ENCODE measurements at regions not wholly inside any gene's neighbourhood (a gene's known extent, or its start where the extent isn't known, plus 50 kb on each side); places are given as distances from the start of the nearest gene placed in this dataset.

DNA sequence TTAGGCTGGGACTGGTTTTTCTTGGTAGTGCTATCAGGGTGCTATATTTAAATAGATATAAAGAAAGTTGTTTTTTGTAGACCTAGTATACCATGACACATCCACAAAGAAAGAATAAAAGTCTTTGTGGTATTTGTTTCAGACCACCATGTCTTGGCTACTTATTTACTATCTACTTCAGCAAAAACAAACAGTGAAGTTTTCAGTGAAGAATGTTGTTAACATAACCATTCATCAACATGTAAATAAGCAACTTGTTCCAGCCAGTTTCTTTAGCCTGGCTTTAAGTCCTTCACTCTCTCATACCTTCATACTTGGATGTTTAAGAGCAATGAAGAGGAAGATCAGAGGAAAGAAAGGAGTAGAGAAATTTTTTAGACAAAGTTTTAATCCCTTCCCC lies 624.1 kb downstream of the CD109 start:
- in situ Hi-C loops (cut with HindIII; ENCODE audit: low sequenced_read_pairs): no loop called here
- TF ChIP-seq, protein P1, sequence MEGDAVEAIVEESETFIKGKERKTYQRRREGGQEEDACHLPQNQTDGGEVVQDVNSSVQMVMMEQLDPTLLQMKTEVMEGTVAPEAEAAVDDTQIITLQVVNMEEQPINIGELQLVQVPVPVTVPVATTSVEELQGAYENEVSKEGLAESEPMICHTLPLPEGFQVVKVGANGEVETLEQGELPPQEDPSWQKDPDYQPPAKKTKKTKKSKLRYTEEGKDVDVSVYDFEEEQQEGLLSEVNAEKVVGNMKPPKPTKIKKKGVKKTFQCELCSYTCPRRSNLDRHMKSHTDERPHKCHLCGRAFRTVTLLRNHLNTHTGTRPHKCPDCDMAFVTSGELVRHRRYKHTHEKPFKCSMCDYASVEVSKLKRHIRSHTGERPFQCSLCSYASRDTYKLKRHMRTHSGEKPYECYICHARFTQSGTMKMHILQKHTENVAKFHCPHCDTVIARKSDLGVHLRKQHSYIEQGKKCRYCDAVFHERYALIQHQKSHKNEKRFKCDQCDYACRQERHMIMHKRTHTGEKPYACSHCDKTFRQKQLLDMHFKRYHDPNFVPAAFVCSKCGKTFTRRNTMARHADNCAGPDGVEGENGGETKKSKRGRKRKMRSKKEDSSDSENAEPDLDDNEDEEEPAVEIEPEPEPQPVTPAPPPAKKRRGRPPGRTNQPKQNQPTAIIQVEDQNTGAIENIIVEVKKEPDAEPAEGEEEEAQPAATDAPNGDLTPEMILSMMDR (IDR thresholded peaks at IDR 0.05; ENCODE audit: low read depth, low read length, missing control alignments): no peak
- no peak for DNase-seq (ENCODE audit: low read depth)
- no peak overlapping the region for H3K4me3 ChIP-seq (ENCODE audit: low read depth, low read length)

DNA sequence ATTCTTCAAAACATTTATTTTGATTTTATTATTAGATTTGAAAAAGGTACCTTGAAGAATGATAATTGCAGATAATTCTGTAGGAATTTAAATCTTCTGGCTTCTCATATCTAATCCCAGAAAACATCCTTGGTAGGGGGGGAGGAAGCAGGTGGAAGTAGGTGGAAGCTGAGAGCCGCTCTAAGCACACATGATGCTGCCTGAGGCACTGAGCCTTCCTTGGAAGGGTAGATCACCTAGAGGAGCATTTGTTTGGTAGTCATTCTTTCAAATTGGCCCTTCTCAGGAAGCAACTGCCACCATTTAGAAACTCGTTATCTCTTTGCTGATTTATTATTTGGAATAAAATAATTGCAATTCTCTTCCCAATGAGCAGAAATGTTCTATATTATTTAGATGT lies 623.3 kb downstream of the CD109 start:
- H3K4me3 ChIP-seq (ENCODE audit: low read depth, low read length): no peak overlapping the region
- TF ChIP-seq, protein P1 (IDR thresholded peaks at IDR 0.05; ENCODE audit: low read depth, low read length, missing control alignments): no peak
- DNase-seq (ENCODE audit: low read depth): no peak
- in situ Hi-C loops (cut with HindIII; ENCODE audit: low sequenced_read_pairs): no loop called here

DNA sequence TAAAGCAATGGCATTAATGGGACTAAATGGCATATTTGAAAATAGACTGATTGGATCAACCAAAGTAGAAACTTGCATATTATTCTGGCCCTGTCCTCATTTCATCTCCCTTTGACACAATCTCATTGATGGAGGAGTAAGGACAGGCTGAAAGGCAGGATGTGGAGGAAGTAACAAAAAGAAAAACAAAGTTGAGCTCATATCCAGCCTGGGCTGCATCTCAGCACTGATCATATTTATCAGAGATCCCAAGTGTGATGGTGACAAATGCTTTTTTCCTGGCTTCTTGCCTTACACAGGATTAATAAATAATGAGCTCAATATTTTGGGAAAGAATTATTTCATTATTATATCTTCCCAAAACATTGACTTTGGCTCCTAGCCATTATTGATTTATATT lies 622.7 kb downstream of the CD109 start:
- DNase-seq (ENCODE audit: low read depth): no peak
- TF ChIP-seq, protein P1 (IDR thresholded peaks at IDR 0.05; ENCODE audit: low read depth, low read length, missing control alignments): no peak
- H3K4me3 ChIP-seq (ENCODE audit: low read depth, low read length): no peak overlapping the region
- in situ Hi-C loops (cut with HindIII; ENCODE audit: low sequenced_read_pairs): no loop called here

DNA sequence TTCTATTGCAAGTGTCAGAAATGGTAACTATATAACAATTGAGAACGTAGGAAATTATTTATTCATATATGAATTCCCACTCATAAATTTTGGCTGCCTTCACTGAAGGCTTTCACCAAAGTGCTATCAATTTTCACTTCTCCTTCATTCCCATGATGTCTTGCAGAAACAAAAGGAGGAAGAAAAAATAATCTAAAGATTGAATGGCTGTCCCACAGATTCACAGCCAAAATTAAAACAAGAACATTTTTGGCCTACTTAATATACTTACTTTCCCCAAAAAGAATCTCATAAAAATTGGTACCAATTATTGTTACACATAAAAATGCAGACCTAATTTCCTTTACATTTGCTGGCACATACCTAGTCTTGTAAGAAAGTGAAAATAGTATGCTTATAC lies 616.1 kb downstream of the CD109 start:
- no peak for DNase-seq (ENCODE audit: low read depth)
- no peak overlapping the region for H3K4me3 ChIP-seq (ENCODE audit: low read depth, low read length)
- in situ Hi-C loops (cut with HindIII; ENCODE audit: low sequenced_read_pairs): no loop called here
- TF ChIP-seq, protein P1 (IDR thresholded peaks at IDR 0.05; ENCODE audit: low read depth, low read length, missing control alignments): no peak

DNA sequence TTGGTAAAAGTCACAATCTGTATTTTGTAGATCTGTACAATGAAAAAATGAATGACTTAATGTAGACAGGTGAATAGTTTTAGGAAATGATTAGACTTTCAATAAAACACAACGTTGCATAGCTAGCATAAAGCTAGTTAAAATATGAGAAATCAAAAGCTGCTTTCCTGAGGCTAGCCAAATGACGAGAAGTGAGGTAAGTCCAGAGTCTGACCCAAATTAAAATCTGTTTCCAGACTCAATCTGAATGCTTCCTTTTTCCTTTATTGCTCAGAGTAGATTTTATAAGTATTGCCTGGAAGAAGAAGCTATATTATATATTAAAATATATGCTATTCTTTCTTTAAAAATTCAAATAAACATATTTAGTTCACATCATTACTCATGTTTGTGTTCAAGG lies 615.4 kb downstream of the CD109 start:
- TF ChIP-seq, protein P1 (IDR thresholded peaks at IDR 0.05; ENCODE audit: low read depth, low read length, missing control alignments): no peak
- in situ Hi-C loops (cut with HindIII; ENCODE audit: low sequenced_read_pairs): no loop called here
- DNase-seq (ENCODE audit: low read depth): no peak
- H3K4me3 ChIP-seq (ENCODE audit: low read depth, low read length): no peak overlapping the region

DNA sequence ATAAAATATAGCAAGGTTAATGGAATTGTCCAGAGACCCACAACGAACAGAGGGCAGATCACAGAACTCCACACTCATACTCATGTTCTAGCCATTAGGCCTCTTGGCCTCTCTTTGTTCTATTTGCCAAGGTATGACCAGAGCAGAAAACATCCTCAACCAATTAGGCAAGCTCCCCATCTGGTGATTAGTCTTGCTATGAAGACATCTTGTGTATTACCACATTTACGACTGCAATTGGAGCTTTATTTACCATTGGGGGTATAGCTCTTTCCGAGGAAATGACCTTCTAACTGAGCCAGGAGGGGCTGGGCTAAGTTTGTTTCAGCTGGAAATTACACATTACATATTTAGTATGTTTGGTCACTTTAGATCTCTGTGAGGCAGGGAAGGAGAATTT lies 593.9 kb downstream of the CD109 start:
- TF ChIP-seq, protein P1 (IDR thresholded peaks at IDR 0.05; ENCODE audit: low read depth, low read length, missing control alignments): no peak
- no peak for DNase-seq (ENCODE audit: low read depth)

DNA sequence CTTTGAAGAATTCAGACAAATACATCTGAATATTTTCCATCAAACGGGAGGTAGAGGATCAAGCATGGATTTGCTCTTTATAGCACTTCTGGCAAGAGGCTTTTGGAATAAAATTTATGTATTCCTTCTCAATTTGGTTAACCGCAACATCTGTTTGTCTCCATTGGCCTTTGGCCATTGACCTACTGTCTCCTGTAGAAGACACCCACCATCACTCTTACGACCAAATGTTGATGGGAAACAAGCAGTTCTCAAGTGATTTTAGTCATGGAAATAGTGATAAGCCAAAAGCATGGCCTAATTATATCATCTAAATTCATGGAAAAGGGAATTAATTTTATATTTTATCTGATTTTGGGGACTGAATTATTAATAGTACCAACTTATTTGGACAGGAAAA lies 591.9 kb downstream of the CD109 start:
- in situ Hi-C loops (cut with HindIII; ENCODE audit: low sequenced_read_pairs): no loop called here
- no peak overlapping the region for H3K4me3 ChIP-seq (ENCODE audit: low read depth, low read length)
- TF ChIP-seq, protein P1 (IDR thresholded peaks at IDR 0.05; ENCODE audit: low read depth, low read length, missing control alignments): no peak
- DNase-seq (ENCODE audit: low read depth): no peak

More for the DNA sequence above, 593.9 kb downstream of the CD109 start:
- in situ Hi-C loops (cut with HindIII; ENCODE audit: low sequenced_read_pairs): no loop called here
- no peak overlapping the region for H3K4me3 ChIP-seq (ENCODE audit: low read depth, low read length)
